ENCODE measurements at regions not wholly inside any gene's neighbourhood (a gene's known extent, or its start where the extent isn't known, plus 50 kb on each side); places are given as distances from the start of the nearest gene placed in this dataset.
A peak's percentile ranks its signal among the peaks of the same experiment; 100 is the strongest.

GRCh38 chr11:116473790-116474346 is 298.9 kb downstream of the BUD13 start:
- Mint-ChIP-seq H3K27ac (no peak overlapping the region), H3K9me3 (peaks cover 20% of the 10 kb centered on the region; the same call in 2 of the 3 replicates), H3K36me3 (ENCODE audit: low read depth) (peaks cover 15% of the 10 kb centered on the region), H3K27me3 (ENCODE audit: insufficient read depth, low read depth, poor library complexity) (no peaks in the 10 kb centered on the region), H3K4me3 (peak overlapping the region; percentile 12; the same call in 1 of the 3 replicates), H3K4me1 (peaks cover 16% of the 10 kb centered on the region)
- Histone ChIP-seq H3K27ac (ENCODE audit: low read depth) (0 out of 2 replicates have a peak overlapping the region, but pooled peaks have one; percentile 15), H3K36me3 (ENCODE audit: insufficient read depth) (no peaks in the 10 kb centered on the region), H2AFZ (peak overlapping the region; percentile 87), H3K4me1 (ENCODE audit: insufficient read depth) (peaks cover 20% of the 10 kb centered on the region), H3K27me3 (ENCODE audit: insufficient read depth) (no peaks in the 10 kb centered on the region), H3K4me3 (peak overlapping the region; percentile 22), H3K9me2 (ENCODE audit: insufficient read depth) (peaks cover 8% of the 10 kb centered on the region; the same call in 1 of the 2 replicates), H4K20me1 (replicated peaks; ENCODE audit: insufficient read depth) (no peaks in the 10 kb centered on the region), H3K4me2 (peak overlapping the region; percentile 70), H3F3A (replicated peaks; ENCODE audit: low read depth) (no peaks in the 10 kb centered on the region), H3K79me2 (replicated peaks; ENCODE audit: insufficient read depth) (no peaks in the 10 kb centered on the region)
- ATAC-seq, result peak; percentile 85
- TF ChIP-seq JUNB (IDR thresholded peaks at IDR 0.05; ENCODE audit: unreplicated experiment) (no peak), STAT1 (IDR thresholded peaks at IDR 0.05; ENCODE audit: unreplicated experiment) (no peak), ZNF114 (CRISPR knock-in tag; IDR thresholded peaks at IDR 0.05) (no peak), CREB1 (CRISPR knock-in tag; IDR thresholded peaks at IDR 0.05; ENCODE audit: low read depth) (no peak), EZH2phosphoT487 (IDR thresholded peaks at IDR 0.05; ENCODE audit: unreplicated experiment) (no peak), POLR2AphosphoS5 (IDR thresholded peaks at IDR 0.05; ENCODE audit: low read depth) (no peak), REST (IDR thresholded peaks at IDR 0.05; ENCODE audit: unreplicated experiment) (no peak)
- TF ChIP-seq, protein P1, sequence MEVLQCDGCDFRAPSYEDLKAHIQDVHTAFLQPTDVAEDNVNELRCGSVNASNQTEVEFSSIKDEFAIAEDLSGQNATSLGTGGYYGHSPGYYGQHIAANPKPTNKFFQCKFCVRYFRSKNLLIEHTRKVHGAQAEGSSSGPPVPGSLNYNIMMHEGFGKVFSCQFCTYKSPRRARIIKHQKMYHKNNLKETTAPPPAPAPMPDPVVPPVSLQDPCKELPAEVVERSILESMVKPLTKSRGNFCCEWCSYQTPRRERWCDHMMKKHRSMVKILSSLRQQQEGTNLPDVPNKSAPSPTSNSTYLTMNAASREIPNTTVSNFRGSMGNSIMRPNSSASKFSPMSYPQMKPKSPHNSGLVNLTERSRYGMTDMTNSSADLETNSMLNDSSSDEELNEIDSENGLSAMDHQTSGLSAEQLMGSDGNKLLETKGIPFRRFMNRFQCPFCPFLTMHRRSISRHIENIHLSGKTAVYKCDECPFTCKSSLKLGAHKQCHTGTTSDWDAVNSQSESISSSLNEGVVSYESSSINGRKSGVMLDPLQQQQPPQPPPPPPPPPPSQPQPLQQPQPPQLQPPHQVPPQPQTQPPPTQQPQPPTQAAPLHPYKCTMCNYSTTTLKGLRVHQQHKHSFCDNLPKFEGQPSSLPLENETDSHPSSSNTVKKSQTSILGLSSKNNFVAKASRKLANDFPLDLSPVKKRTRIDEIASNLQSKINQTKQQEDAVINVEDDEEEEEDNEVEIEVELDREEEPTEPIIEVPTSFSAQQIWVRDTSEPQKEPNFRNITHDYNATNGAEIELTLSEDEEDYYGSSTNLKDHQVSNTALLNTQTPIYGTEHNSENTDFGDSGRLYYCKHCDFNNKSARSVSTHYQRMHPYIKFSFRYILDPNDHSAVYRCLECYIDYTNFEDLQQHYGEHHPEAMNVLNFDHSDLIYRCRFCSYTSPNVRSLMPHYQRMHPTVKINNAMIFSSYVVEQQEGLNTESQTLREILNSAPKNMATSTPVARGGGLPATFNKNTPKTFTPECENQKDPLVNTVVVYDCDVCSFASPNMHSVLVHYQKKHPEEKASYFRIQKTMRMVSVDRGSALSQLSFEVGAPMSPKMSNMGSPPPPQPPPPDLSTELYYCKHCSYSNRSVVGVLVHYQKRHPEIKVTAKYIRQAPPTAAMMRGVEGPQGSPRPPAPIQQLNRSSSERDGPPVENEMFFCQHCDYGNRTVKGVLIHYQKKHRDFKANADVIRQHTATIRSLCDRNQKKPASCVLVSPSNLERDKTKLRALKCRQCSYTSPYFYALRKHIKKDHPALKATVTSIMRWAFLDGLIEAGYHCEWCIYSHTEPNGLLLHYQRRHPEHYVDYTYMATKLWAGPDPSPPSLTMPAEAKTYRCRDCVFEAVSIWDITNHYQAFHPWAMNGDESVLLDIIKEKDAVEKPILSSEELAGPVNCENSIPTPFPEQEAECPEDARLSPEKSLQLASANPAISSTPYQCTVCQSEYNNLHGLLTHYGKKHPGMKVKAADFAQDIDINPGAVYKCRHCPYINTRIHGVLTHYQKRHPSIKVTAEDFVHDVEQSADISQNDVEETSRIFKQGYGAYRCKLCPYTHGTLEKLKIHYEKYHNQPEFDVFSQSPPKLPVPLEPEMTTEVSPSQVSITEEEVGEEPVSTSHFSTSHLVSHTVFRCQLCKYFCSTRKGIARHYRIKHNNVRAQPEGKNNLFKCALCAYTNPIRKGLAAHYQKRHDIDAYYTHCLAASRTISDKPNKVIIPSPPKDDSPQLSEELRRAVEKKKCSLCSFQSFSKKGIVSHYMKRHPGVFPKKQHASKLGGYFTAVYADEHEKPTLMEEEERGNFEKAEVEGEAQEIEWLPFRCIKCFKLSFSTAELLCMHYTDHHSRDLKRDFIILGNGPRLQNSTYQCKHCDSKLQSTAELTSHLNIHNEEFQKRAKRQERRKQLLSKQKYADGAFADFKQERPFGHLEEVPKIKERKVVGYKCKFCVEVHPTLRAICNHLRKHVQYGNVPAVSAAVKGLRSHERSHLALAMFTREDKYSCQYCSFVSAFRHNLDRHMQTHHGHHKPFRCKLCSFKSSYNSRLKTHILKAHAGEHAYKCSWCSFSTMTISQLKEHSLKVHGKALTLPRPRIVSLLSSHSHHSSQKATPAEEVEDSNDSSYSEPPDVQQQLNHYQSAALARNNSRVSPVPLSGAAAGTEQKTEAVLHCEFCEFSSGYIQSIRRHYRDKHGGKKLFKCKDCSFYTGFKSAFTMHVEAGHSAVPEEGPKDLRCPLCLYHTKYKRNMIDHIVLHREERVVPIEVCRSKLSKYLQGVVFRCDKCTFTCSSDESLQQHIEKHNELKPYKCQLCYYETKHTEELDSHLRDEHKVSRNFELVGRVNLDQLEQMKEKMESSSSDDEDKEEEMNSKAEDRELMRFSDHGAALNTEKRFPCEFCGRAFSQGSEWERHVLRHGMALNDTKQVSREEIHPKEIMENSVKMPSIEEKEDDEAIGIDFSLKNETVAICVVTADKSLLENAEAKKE (CRISPR knock-in tag; IDR thresholded peaks at IDR 0.05), result 0 out of 2 replicates have a peak, but pooled peaks have one; percentile 60
- DNase-seq (ENCODE audit: low spot score), result peak; percentile 36
